ENCODE measurements at regions not wholly inside any gene's neighbourhood (a gene's known extent, or its start where the extent isn't known, plus 50 kb on each side); places are given as distances from the start of the nearest gene placed in this dataset.

DNA sequence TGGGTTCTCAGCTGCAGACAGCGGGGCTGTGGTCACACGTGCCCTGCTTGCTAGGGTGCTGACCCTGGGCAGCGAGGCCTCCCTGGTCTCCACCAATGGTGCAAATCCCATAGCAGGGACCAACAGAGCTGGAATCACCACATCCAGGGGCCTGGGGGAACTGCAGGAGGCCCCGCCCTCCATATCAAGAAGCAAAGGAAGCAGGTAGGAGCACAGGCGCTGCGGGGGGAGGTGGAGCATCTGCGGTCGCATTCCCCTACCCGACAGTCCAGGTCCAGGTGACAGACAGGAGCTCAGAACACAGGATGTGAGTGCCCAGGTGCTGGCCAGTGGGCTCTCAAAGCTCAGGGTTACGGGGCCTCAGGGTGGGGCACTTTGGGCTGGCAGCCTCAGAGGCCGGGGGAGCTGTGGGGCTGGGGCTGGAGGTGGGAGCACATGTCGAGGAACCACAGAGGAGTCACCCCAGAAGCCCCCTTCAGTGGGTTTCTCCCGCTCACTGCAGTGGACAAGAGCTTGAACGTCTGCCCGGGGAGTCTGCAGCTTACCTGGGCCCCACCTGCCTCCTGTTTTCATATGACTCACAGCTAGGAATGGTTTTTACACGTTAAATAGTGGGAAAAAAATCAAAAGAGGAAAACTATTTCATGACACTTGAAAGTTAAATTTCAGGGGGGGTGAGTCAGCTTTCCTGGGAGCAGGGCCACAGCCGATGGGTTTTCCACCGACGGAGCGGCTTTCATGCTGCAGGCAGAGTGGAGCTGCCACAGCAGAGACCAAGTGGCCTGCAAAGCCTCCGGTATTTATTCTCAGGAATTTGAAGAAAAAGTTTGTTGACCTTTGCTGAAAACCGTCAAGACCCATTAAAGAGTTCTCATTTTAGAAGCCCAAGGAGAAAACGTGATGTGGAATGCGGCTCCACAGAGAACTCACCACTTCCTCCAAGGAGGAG is 148.7 kb upstream of the PPP2R2D start:
- H3K27me3 Mint-ChIP-seq: peaks cover 5% of the 10 kb centered on the region
- no peak for ATAC-seq (replicated peaks)
- no peak overlapping the region for H3K4me3 Mint-ChIP-seq
- no peaks in the 10 kb centered on the region for H3K9me3 Mint-ChIP-seq
- H3K4me1 Mint-ChIP-seq: no peaks in the 10 kb centered on the region
- H3K36me3 Mint-ChIP-seq (ENCODE audit: low read depth): no peaks in the 10 kb centered on the region
- no peak overlapping the region for H3K27ac Mint-ChIP-seq

DNA sequence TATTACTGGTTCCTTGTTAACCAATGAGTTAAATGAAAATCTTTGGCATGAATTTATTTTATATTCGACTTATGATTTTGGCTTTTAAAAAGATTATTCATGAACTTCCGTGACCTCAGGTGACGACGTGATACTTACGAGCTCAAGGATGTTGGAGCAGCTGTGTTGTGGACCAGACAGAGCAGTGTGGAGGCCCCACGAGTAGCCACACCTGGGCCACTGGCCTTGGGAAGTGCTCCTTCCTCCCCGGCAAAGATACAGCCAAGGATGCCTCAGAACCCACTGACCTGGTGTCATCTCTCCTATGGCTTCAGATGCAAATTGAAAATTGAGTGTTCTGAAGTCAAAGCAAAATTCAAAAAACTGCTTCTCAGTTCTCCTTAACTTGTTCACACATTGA is 147.5 kb upstream of the PPP2R2D start:
- no peak for ATAC-seq (replicated peaks)
- no peaks in the 10 kb centered on the region for H3K4me1 Mint-ChIP-seq
- H3K36me3 Mint-ChIP-seq (ENCODE audit: low read depth): no peaks in the 10 kb centered on the region
- no peaks in the 10 kb centered on the region for H3K9me3 Mint-ChIP-seq
- no peak overlapping the region for H3K4me3 Mint-ChIP-seq
- H3K27me3 Mint-ChIP-seq: peaks cover 4% of the 10 kb centered on the region
- no peak overlapping the region for H3K27ac Mint-ChIP-seq

DNA sequence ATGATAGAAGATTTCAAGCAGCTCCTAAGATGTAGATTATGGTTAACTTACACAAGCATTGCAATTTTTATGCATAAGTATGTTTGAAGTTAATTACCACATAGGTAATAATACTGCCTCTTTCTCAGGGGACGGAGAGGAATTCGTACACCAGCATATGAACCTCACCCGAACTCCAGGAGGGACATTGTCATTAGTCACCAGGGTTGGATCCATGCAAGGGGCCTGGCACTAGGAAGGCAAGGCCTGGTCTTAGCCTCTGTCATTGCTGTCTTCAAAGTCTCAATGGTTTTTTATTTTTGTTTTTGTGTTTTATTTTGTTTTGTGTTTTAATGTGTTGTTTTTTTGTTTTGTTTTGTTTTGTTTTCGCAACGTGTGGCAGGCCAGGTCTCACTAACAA is 145.6 kb upstream of the PPP2R2D start:
- ATAC-seq (replicated peaks): no peak
- Mint-ChIP-seq H3K36me3 (ENCODE audit: low read depth) (no peaks in the 10 kb centered on the region), H3K4me1 (no peaks in the 10 kb centered on the region), H3K4me3 (no peak overlapping the region), H3K27me3 (no peaks in the 10 kb centered on the region), H3K9me3 (no peaks in the 10 kb centered on the region), H3K27ac (no peak overlapping the region)

DNA sequence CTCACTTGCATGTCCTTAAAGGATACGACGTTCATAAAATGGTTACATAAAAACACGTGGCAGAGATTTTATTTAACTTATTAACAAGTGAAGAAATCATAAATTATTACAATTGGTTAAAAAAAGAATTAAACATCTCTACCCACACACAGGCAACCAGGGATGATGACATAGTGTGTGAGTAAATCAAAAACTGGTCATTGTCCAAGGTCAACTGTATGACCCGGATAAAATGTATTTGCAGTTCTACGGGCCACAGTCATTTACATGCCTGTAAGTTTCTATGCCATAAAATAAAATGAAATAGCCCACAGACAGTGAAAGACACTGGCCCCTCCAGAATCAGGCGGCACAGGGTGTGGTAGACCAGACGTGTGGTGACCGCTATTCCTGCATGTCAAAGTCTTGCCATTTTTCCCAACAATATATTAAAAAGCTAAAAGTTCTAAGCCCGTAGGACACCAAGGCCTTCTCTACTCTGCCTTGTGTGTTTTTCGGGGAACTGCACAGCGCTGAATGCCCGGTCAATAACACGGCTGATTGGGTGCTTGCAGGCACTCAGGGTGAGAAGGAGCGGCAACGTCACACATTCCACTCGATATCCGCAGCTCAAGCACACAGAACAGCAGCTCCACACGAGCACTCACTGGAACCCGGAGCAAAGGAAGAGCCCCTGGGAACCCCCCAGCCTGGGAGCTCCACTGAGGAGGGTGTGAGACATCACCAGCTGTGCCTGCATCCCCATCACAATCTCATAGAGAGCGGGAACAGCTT is 143.3 kb upstream of the PPP2R2D start:
- no peaks in the 10 kb centered on the region for H3K9me3 Mint-ChIP-seq
- no peaks in the 10 kb centered on the region for H3K36me3 Mint-ChIP-seq (ENCODE audit: low read depth)
- no peak overlapping the region for H3K4me3 Mint-ChIP-seq
- no peak for ATAC-seq (replicated peaks)
- no peaks in the 10 kb centered on the region for H3K4me1 Mint-ChIP-seq
- H3K27ac Mint-ChIP-seq: no peak overlapping the region
- H3K27me3 Mint-ChIP-seq: peaks cover 16% of the 10 kb centered on the region

DNA sequence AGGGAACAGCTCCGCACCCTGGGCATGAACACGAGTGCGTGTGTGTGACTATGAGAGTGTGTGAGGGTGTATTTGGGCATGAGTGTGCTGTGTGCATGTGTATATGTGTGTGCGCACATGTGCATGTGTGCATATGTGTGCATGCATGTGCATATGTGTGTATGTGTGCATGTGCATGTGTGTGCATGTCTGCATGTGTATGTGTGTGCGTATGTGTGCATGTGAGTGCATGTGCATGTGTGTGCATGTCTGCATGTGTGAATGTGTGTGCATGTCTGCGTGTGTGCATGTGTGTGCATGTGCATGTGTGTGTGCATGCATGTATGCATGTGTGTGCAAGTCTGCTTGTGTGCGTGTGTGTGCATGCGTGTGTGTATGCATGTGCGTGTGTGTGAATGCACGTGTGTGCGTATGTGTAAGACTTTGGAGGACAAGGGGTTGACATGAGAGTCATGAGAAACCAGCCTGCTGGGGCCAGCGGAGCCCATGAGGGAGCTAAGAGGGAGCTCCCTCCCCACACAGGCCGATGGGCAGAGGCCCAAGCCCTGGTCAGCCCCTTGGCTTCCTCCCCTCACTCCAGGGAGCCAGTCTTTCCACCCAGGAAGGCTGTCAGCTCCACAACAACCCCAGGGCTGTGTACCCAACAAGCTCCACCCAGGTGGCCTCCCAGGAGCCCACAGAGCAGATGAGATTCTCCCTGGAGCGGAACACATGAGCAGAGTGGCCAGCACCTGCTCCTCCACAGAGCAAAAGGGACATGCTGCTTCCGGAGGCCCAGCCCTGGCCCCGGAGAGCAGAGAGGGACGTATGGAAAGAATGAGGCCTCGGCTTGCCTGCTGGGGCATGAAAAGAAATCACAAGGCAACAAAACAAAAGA is 142.5 kb upstream of the PPP2R2D start:
- Mint-ChIP-seq H3K9me3 (no peaks in the 10 kb centered on the region), H3K27me3 (peaks cover 19% of the 10 kb centered on the region), H3K27ac (no peak overlapping the region), H3K4me1 (no peaks in the 10 kb centered on the region), H3K4me3 (no peak overlapping the region), H3K36me3 (ENCODE audit: low read depth) (no peaks in the 10 kb centered on the region)
- ATAC-seq (replicated peaks): no peak

DNA sequence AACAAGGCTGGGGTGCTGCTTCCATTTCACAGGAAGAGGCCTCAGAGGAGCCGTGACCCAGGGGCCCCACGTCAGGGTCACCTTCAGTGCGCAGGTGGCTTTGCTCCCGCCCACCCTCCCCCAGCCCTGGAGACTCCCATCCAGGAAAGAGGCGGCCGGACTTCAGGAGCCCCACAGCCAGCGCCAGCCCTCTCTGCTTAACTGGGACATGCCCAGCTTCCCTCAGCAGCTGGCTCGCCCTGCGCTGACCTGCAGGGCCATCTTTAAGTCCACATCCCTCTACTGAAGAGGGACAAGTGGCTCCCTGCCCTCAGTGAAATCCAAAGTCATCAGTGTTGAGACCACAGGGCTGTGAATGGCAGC is 141.9 kb upstream of the PPP2R2D start:
- Mint-ChIP-seq H3K27ac (no peak overlapping the region), H3K27me3 (peaks cover 24% of the 10 kb centered on the region), H3K4me1 (no peaks in the 10 kb centered on the region), H3K9me3 (no peaks in the 10 kb centered on the region), H3K4me3 (no peak overlapping the region), H3K36me3 (ENCODE audit: low read depth) (no peaks in the 10 kb centered on the region)
- no peak for ATAC-seq (replicated peaks)

DNA sequence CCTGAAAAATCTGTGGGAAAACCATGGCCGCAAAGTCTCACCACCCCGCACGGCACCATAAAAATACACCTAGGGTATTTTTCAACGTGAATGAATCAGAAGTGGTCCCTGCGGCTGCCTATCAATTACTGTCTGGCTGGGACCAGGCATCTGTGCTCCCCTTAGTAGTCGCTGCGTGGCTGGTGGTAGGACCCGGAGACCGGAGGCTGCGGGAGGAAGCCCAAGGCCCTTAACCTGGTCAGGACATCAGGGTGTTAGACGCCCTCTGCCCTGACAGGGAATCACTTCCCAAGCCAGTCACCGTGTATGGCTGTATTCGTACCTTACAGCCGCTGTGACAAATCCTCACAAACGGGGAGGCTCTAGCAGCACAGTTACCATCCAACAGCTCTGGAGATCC is 141.5 kb upstream of the PPP2R2D start:
- ATAC-seq (replicated peaks): no peak
- H3K27ac Mint-ChIP-seq: no peak overlapping the region
- no peaks in the 10 kb centered on the region for H3K4me1 Mint-ChIP-seq
- no peaks in the 10 kb centered on the region for H3K36me3 Mint-ChIP-seq (ENCODE audit: low read depth)
- peaks cover 24% of the 10 kb centered on the region for H3K27me3 Mint-ChIP-seq
- no peaks in the 10 kb centered on the region for H3K9me3 Mint-ChIP-seq
- H3K4me3 Mint-ChIP-seq: no peak overlapping the region

DNA sequence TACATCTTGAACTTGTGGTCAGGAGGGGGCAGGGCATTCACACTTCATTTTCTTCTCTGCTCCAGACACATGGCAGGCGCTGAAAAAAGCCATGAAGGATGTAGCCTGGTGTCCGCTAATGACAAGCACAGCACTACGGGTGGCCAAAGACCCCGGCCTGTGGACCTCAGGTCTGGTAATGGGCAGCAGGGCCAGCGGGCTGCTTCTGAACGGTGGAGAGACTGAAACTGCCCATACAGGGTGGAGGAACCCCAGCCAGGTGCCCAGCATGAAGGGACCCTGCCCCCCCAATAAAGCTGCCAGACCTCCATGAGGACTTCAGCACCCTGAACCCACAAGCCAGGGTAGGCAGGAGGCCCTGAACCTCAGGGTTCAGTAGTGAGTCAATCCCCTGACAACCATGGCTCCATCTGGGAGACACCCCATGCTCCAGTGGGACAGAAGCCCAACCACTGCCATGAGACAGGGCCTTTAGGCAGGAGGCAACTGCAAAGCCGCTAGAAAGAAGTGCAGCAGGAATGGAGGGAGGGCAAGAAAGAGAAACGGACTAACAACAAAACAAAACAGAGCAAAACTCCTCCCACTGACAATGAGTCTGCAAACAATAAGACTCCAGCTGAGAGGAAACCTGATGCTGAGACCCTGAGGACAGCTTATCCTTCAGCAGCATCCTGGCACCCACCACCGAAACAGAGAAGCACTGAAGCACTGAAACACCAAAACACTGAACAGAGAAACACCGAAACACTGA is 140.2 kb upstream of the PPP2R2D start:
- Mint-ChIP-seq H3K4me1 (no peaks in the 10 kb centered on the region), H3K27me3 (peaks cover 24% of the 10 kb centered on the region), H3K4me3 (no peak overlapping the region), H3K36me3 (ENCODE audit: low read depth) (no peaks in the 10 kb centered on the region), H3K27ac (no peak overlapping the region), H3K9me3 (no peaks in the 10 kb centered on the region)
- ATAC-seq (replicated peaks): no peak

DNA sequence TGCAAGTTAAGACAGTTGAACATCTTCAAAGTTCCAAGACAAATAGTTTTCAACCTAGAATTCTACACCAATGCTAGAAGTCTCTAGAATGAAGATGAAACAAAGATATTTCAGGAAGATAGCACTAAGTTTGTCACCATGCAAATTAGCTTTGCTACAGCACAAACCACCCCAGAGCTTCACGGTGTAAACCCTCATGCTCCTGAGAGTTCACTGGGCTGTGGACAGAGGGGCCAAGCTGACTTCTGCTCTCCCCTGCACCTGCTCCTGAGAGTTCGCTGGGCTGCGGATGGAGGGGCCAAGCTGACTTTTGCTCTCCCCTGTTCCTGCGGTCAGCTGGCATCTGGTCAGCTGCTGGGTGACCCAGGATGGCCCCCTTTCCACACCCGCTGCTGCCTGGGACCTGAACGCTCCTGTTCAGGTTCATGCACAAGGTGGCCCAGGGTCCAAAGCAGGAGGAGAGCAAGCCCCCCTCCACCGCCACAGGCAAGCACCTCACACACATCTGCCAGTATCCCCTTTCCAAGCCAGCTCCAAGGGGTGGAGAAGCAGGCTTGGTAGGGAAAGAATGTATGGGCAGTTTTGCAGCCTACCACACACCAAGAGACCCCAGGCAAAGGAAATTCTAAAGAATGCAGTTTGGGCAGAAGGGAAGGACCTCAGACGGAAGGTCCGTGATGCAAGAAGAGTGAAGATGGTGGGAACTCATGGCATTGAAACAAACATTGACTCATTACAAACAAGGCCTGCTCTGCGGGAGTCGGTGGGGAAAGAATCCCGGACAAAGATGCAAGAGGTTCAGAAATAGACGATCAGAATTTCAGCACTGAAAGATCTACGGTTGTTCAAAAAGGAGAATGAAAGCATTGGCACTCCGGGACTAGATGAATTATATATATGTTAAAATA is 137.8 kb upstream of the PPP2R2D start:
- H3K27ac Mint-ChIP-seq: no peak overlapping the region
- H3K27me3 Mint-ChIP-seq: peaks cover 24% of the 10 kb centered on the region
- no peaks in the 10 kb centered on the region for H3K9me3 Mint-ChIP-seq
- no peaks in the 10 kb centered on the region for H3K4me1 Mint-ChIP-seq
- H3K4me3 Mint-ChIP-seq: no peak overlapping the region
- no peaks in the 10 kb centered on the region for H3K36me3 Mint-ChIP-seq (ENCODE audit: low read depth)
- ATAC-seq (replicated peaks): no peak

DNA sequence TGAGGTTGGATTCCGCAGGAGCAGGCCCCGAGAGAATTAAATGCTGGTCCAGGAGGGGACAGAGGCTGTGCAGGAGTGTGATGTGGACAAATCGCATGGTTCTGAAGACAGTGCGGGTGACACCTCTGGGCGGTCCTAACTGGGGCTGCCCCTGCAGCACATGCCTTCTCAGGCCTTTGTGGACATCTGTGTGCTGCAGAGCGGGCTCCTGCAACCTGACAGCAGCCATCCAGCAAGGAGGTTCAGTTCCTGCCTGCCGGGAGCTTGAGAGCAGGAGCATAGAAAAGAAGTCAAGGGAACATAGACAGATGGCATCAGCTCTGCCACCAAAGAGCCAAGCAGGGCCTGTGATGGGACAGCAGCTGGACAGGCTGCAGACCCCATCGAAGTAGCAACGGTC is 135.9 kb upstream of the PPP2R2D start:
- Mint-ChIP-seq H3K27ac (no peak overlapping the region), H3K9me3 (no peaks in the 10 kb centered on the region), H3K4me3 (no peak overlapping the region), H3K36me3 (ENCODE audit: low read depth) (no peaks in the 10 kb centered on the region), H3K4me1 (no peaks in the 10 kb centered on the region), H3K27me3 (peaks cover 28% of the 10 kb centered on the region)
- ATAC-seq (replicated peaks): no peak

DNA sequence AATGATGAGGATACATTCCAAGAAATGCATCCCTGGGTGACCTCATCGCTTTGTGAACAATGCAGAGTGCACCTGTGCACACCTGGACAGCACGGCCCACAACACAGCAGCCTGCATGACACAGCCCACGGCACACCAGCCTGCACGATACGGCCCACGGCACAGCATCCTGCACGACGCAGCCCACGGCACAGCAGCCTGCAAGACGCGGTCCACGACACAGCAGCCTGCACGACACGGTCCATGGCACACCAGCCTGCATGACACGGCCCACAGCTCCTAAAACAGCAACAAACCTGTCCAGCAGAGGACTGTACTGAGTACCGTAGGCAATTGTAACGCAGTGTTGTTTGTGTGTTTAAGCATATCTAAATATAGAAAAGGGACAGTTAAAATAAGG is 134.7 kb upstream of the PPP2R2D start:
- Mint-ChIP-seq H3K36me3 (ENCODE audit: low read depth) (no peaks in the 10 kb centered on the region), H3K27ac (no peak overlapping the region), H3K4me1 (no peaks in the 10 kb centered on the region), H3K9me3 (no peaks in the 10 kb centered on the region), H3K27me3 (peaks cover 25% of the 10 kb centered on the region), H3K4me3 (no peak overlapping the region)
- ATAC-seq (replicated peaks): no peak

DNA sequence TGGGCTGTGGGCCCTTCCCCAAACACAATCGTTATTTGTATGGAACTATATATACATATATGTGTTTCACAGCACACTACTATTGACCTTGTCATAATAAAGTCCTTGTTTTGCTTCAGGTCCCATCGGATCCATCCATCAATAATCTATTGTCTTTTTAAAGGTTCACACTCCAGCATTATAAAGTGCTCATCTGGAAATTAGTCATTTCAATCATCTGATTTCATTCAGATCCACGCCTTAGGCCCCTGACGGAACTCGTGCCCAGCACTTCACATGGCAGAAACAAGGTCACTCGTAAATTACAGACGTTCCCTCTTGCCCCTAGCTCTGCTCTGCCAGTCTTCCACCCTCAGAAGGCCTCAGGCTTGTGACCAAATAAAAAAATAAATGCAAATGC is 133.1 kb upstream of the PPP2R2D start:
- no peaks in the 10 kb centered on the region for H3K4me1 Mint-ChIP-seq
- no peak overlapping the region for H3K27ac Mint-ChIP-seq
- ATAC-seq (replicated peaks): no peak
- peaks cover 15% of the 10 kb centered on the region for H3K27me3 Mint-ChIP-seq
- no peaks in the 10 kb centered on the region for H3K9me3 Mint-ChIP-seq
- H3K36me3 Mint-ChIP-seq (ENCODE audit: low read depth): no peaks in the 10 kb centered on the region
- no peak overlapping the region for H3K4me3 Mint-ChIP-seq

Data from activated T-helper 17 cell treated with anti-CD3 and anti-CD28 coated beads, Interleukin-2, amount 50 U/mL, for 72 hours (primary cell).